ENCODE measurements at regions not wholly inside any gene's neighbourhood (a gene's known extent, or its start where the extent isn't known, plus 50 kb on each side); places are given as distances from the start of the nearest gene placed in this dataset.
A peak's percentile ranks its signal among the peaks of the same experiment; 100 is the strongest.

- H3K4me3 ChIP-seq (replicated peaks in 1 of 2; ENCODE audit: low read depth in 2 of 2, low read length in 2 of 2) = no peak overlapping the region
- TF ChIP-seq CTCF (IDR thresholded peaks at IDR 0.05; ENCODE audit: low read depth, low read length) = no peak
- no peak for DNase-seq (ENCODE audit: low read depth in 2 of 2)
These were observed 60.5 kb upstream of the C5orf46 start for GRCh38 chr5:147966829-147967228.

- no peak for DNase-seq (ENCODE audit: low read depth in 2 of 2)
- no peak overlapping the region for H3K4me3 ChIP-seq (replicated peaks in 1 of 2; ENCODE audit: low read depth in 2 of 2, low read length in 2 of 2)
- no peak for TF ChIP-seq CTCF (IDR thresholded peaks at IDR 0.05; ENCODE audit: low read depth, low read length)
These were observed 60.0 kb upstream of the C5orf46 start for GRCh38 chr5:147966326-147966725.

GRCh38 chr5:147965715-147966114, 59.4 kb upstream of the C5orf46 start:
- no peak for DNase-seq (ENCODE audit: low read depth in 2 of 2)
- no peak overlapping the region for H3K4me3 ChIP-seq (replicated peaks in 1 of 2; ENCODE audit: low read depth in 2 of 2, low read length in 2 of 2)
- TF ChIP-seq CTCF (IDR thresholded peaks at IDR 0.05; ENCODE audit: low read depth, low read length) = no peak

- peak; percentile 1 to 4 for DNase-seq (ENCODE audit: low read depth in 2 of 2)
- H3K4me3 ChIP-seq (replicated peaks in 1 of 2; ENCODE audit: low read depth in 2 of 2, low read length in 2 of 2) = no peak overlapping the region
These were observed 57.8 kb upstream of the C5orf46 start for GRCh38 chr5:147963948-147964693.

GRCh38 chr5:147963436-147963835, 57.1 kb upstream of the C5orf46 start:
- TF ChIP-seq CTCF (IDR thresholded peaks at IDR 0.05; ENCODE audit: low read depth, low read length) = no peak
- no peak for DNase-seq (ENCODE audit: low read depth in 2 of 2)
- no peak overlapping the region for H3K4me3 ChIP-seq (replicated peaks in 1 of 2; ENCODE audit: low read depth in 2 of 2, low read length in 2 of 2)

More at GRCh38 chr5:147963948-147964693, 57.8 kb upstream of the C5orf46 start:
- TF ChIP-seq CTCF (IDR thresholded peaks at IDR 0.05; ENCODE audit: low read depth, low read length) = no peak

- TF ChIP-seq CTCF (IDR thresholded peaks at IDR 0.05; ENCODE audit: low read depth, low read length) = no peak
- H3K4me3 ChIP-seq (replicated peaks in 1 of 2; ENCODE audit: low read depth in 2 of 2, low read length in 2 of 2) = no peak overlapping the region
- no peak for DNase-seq (ENCODE audit: low read depth in 2 of 2)
These were observed 54.9 kb upstream of the C5orf46 start for GRCh38 chr5:147961208-147961749.

All from cardiac fibroblast (primary cell).